ENCODE measurements at regions not wholly inside any gene's neighbourhood (a gene's known extent, or its start where the extent isn't known, plus 50 kb on each side); places are given as distances from the start of the nearest gene placed in this dataset.

GRCh38 chr6:108766419-108766818 is 81.8 kb upstream of the ARMC2 start:
- TF ChIP-seq, protein P1, sequence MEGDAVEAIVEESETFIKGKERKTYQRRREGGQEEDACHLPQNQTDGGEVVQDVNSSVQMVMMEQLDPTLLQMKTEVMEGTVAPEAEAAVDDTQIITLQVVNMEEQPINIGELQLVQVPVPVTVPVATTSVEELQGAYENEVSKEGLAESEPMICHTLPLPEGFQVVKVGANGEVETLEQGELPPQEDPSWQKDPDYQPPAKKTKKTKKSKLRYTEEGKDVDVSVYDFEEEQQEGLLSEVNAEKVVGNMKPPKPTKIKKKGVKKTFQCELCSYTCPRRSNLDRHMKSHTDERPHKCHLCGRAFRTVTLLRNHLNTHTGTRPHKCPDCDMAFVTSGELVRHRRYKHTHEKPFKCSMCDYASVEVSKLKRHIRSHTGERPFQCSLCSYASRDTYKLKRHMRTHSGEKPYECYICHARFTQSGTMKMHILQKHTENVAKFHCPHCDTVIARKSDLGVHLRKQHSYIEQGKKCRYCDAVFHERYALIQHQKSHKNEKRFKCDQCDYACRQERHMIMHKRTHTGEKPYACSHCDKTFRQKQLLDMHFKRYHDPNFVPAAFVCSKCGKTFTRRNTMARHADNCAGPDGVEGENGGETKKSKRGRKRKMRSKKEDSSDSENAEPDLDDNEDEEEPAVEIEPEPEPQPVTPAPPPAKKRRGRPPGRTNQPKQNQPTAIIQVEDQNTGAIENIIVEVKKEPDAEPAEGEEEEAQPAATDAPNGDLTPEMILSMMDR (IDR thresholded peaks at IDR 0.05), result no peak
- TF ChIP-seq POLR2A (IDR thresholded peaks at IDR 0.05) (no peak), EP300 (IDR thresholded peaks at IDR 0.05) (no peak)
